Activated CD4-positive, alpha-beta memory T cell treated with anti-CD3 and anti-CD28 coated beads for 36 hours (primary cell): ENCODE measurements at regions not wholly inside any gene's neighbourhood (a gene's known extent, or its start where the extent isn't known, plus 50 kb on each side); places are given as distances from the start of the nearest gene placed in this dataset.

Experiments
- CTCF ChIA-PET: fragments of 350-600 bp; sonication (Branson Sonifier 250); formaldehyde crosslinking; loops from one replicate; lab custom pipeline; 2021; ENCODE audit warnings: antibody characterized with exemption, inconsistent platforms; lab: Charles Lee
- POLR2A ChIA-PET: fragments of 350-600 bp; sonication (Branson Sonifier 250); formaldehyde crosslinking; loops from one replicate; lab custom pipeline; 2021; ENCODE audit warnings: antibody characterized with exemption; lab: Charles Lee
- DNase-seq: peaks from one replicate; pipeline ENCODE4 v3.0.0-alpha.2; 2020
- H3K27ac Mint-ChIP-seq: one replicate; pipeline ENCODE4 v1.8.0; 2021; ENCODE audit warnings: mixed read lengths
- H3K27me3 Mint-ChIP-seq: one replicate; pipeline ENCODE4 v1.8.0; 2021; ENCODE audit warnings: mixed read lengths
- H3K36me3 Mint-ChIP-seq: one replicate; pipeline ENCODE4 v1.8.0; 2021; ENCODE audit warnings: mixed read lengths
- H3K4me1 Mint-ChIP-seq: one replicate; pipeline ENCODE4 v1.8.0; 2021; ENCODE audit warnings: low read depth, mixed read lengths
- H3K4me3 Mint-ChIP-seq: one replicate; pipeline ENCODE4 v1.8.0; 2021; ENCODE audit warnings: mild to moderate bottlenecking, mixed read lengths
- H3K9me3 Mint-ChIP-seq: one replicate; pipeline ENCODE4 v1.8.0; 2021; ENCODE audit warnings: mixed read lengths
- intact Hi-C: fragments of 100-400 bp; cut with micrococcal nuclease; formaldehyde crosslinking; loops from one replicate; pipeline ENCODE4 v1.15.1; 2023

- no peak overlapping the region for H3K4me3 Mint-ChIP-seq
- intact Hi-C loops: loop anchor here (1.0 kb wide), 5 partner anchors 32 to 112 kb away; no protein-coding TSS in a partner anchor
- no peaks in the 10 kb centered on the region for H3K9me3 Mint-ChIP-seq
- H3K4me1 Mint-ChIP-seq: peaks cover 41% of the 10 kb centered on the region
- ChIA-PET CTCF (interaction anchor here (0.5 to 0.8 kb wide), 2 partner anchors 26 to 122 kb away, joined by 3 read pairs; no protein-coding TSS in a partner anchor), POLR2A (interaction anchor here (0.6 to 1.3 kb wide), 7 partner anchors 9 to 114 kb away, joined by 3 to 4 read pairs (median 4); no protein-coding TSS in a partner anchor)
- peak; percentile 25 for DNase-seq
- no peaks in the 10 kb centered on the region for H3K27me3 Mint-ChIP-seq
- no peaks in the 10 kb centered on the region for H3K36me3 Mint-ChIP-seq
- peak overlapping the region; percentile 79 for H3K27ac Mint-ChIP-seq
These were observed 113.8 kb upstream of the KLF7 start for GRCh38 chr2:207279520-207279919.

- ChIA-PET CTCF (no interaction called here), POLR2A (no interaction called here)
- Mint-ChIP-seq H3K4me1 (peaks cover 59% of the 10 kb centered on the region), H3K9me3 (no peaks in the 10 kb centered on the region), H3K4me3 (no peak overlapping the region), H3K36me3 (no peaks in the 10 kb centered on the region), H3K27me3 (no peaks in the 10 kb centered on the region), H3K27ac (no peak overlapping the region)
- no peak for DNase-seq
- intact Hi-C loops: no loop called here
These were observed 115.7 kb upstream of the KLF7 start for GRCh38 chr2:207281436-207281835.

GRCh38 chr2:207282916-207283315 lies 117.2 kb upstream of the KLF7 start:
- CTCF ChIA-PET: interaction anchor here (1.3 to 2.0 kb wide), 3 partner anchors 29 to 190 kb away, joined by 3 to 5 read pairs (median 3); partner anchors contain the start of gene KLF7

GRCh38 chr2:207283356-207283755 lies 117.6 kb upstream of the KLF7 start:
- DNase-seq: peak; percentile 34
- H3K27me3 Mint-ChIP-seq: no peaks in the 10 kb centered on the region
- H3K4me3 Mint-ChIP-seq: no peak overlapping the region
- ChIA-PET CTCF (interaction anchor here (1.3 to 2.0 kb wide), 3 partner anchors 28 to 190 kb away, joined by 3 to 5 read pairs (median 3); partner anchors contain the start of gene KLF7), POLR2A (interaction anchor here (1.2 to 1.7 kb wide), 2 partner anchors 48 to 54 kb away, joined by 3 to 4 read pairs; no protein-coding TSS in a partner anchor)
- intact Hi-C loops: loop anchor here (2.0 kb wide), 1 partner anchor 31 kb away; no protein-coding TSS in a partner anchor
- H3K36me3 Mint-ChIP-seq: no peaks in the 10 kb centered on the region
- H3K4me1 Mint-ChIP-seq: peaks cover 67% of the 10 kb centered on the region
- peak overlapping the region; percentile 65 for H3K27ac Mint-ChIP-seq
- H3K9me3 Mint-ChIP-seq: no peaks in the 10 kb centered on the region

More at GRCh38 chr2:207282916-207283315, 117.2 kb upstream of the KLF7 start:
- no peak for DNase-seq
- peaks cover 65% of the 10 kb centered on the region for H3K4me1 Mint-ChIP-seq
- POLR2A ChIA-PET: interaction anchor here (0.9 to 1.7 kb wide), 3 partner anchors 48 to 54 kb away, joined by 3 to 4 read pairs (median 3); no protein-coding TSS in a partner anchor
- H3K4me3 Mint-ChIP-seq: peak overlapping the region; percentile 31
- H3K9me3 Mint-ChIP-seq: no peaks in the 10 kb centered on the region
- H3K27me3 Mint-ChIP-seq: no peaks in the 10 kb centered on the region
- H3K27ac Mint-ChIP-seq: peak overlapping the region; percentile 65
- H3K36me3 Mint-ChIP-seq: no peaks in the 10 kb centered on the region
- intact Hi-C loops: loop anchor here (2.0 kb wide), 1 partner anchor 30 kb away; no protein-coding TSS in a partner anchor

- no peaks in the 10 kb centered on the region for H3K9me3 Mint-ChIP-seq
- CTCF ChIA-PET: interaction anchor here (1.1 to 1.4 kb wide), 2 partner anchors 10 to 189 kb away, joined by 3 to 6 read pairs; no protein-coding TSS in a partner anchor
- H3K27ac Mint-ChIP-seq: no peak overlapping the region
- H3K4me3 Mint-ChIP-seq: no peak overlapping the region
- intact Hi-C loops: no loop called here
- POLR2A ChIA-PET: no interaction called here
- no peaks in the 10 kb centered on the region for H3K27me3 Mint-ChIP-seq
- DNase-seq: no peak
- H3K36me3 Mint-ChIP-seq: no peaks in the 10 kb centered on the region
- H3K4me1 Mint-ChIP-seq: peaks cover 71% of the 10 kb centered on the region
These were observed 119.1 kb upstream of the KLF7 start for GRCh38 chr2:207284556-207285472.

GRCh38 chr2:207285473-207285815 lies 119.7 kb upstream of the KLF7 start:
- CTCF ChIA-PET: interaction anchor here (1.1 to 1.4 kb wide), 2 partner anchors 10 to 188 kb away, joined by 3 to 6 read pairs; no protein-coding TSS in a partner anchor
- no peaks in the 10 kb centered on the region for H3K9me3 Mint-ChIP-seq
- intact Hi-C loops: no loop called here
- no peak overlapping the region for H3K4me3 Mint-ChIP-seq
- H3K4me1 Mint-ChIP-seq: peaks cover 71% of the 10 kb centered on the region
- POLR2A ChIA-PET: no interaction called here
- no peaks in the 10 kb centered on the region for H3K27me3 Mint-ChIP-seq
- no peak for DNase-seq
- no peak overlapping the region for H3K27ac Mint-ChIP-seq
- H3K36me3 Mint-ChIP-seq: no peaks in the 10 kb centered on the region

- ChIA-PET CTCF (interaction anchor here (0.7 to 1.4 kb wide), 4 partner anchors 11 to 187 kb away, joined by 3 to 6 read pairs (median 4); partner anchors contain the start of gene KLF7), POLR2A (interaction anchor here (0.6 to 1.1 kb wide), 2 partner anchors 35 to 45 kb away, joined by 3 read pairs; no protein-coding TSS in a partner anchor)
- H3K4me1 Mint-ChIP-seq: peaks cover 78% of the 10 kb centered on the region
- no peaks in the 10 kb centered on the region for H3K9me3 Mint-ChIP-seq
- no peak overlapping the region for H3K27ac Mint-ChIP-seq
- no peak overlapping the region for H3K4me3 Mint-ChIP-seq
- DNase-seq: peak; percentile 23
- no peaks in the 10 kb centered on the region for H3K36me3 Mint-ChIP-seq
- intact Hi-C loops: loop anchor here (1.0 kb wide), 2 partner anchors 46 to 47 kb away; no protein-coding TSS in a partner anchor
- peaks cover 4% of the 10 kb centered on the region for H3K27me3 Mint-ChIP-seq
These were observed 120.4 kb upstream of the KLF7 start for GRCh38 chr2:207286106-207286505.

- H3K36me3 Mint-ChIP-seq: no peaks in the 10 kb centered on the region
- peak; percentile 76 for DNase-seq
These were observed 122.9 kb upstream of the KLF7 start for GRCh38 chr2:207288628-207289027.

GRCh38 chr2:207289295-207290018 lies 123.7 kb upstream of the KLF7 start:
- CTCF ChIA-PET: interaction anchor here (0.7 kb wide), 1 partner anchor 27 kb away, joined by 3 read pairs; no protein-coding TSS in a partner anchor
- no peak overlapping the region for H3K4me3 Mint-ChIP-seq

More at GRCh38 chr2:207288628-207289027, 122.9 kb upstream of the KLF7 start:
- intact Hi-C loops: loop anchor here (2.0 kb wide), 1 partner anchor 64 kb away; no protein-coding TSS in a partner anchor
- ChIA-PET POLR2A (interaction anchor here (0.8 to 1.2 kb wide), 2 partner anchors 9 to 33 kb away, joined by 3 to 4 read pairs; no protein-coding TSS in a partner anchor), CTCF (interaction anchor here (0.7 to 1.0 kb wide), 2 partner anchors 23 to 27 kb away, joined by 3 read pairs; no protein-coding TSS in a partner anchor)
- peaks cover 4% of the 10 kb centered on the region for H3K27me3 Mint-ChIP-seq
- H3K9me3 Mint-ChIP-seq: no peaks in the 10 kb centered on the region
- peak overlapping the region; percentile 9 for H3K27ac Mint-ChIP-seq
- H3K4me3 Mint-ChIP-seq: no peak overlapping the region
- peaks cover 80% of the 10 kb centered on the region for H3K4me1 Mint-ChIP-seq

GRCh38 chr2:207290833-207291624 lies 125.3 kb upstream of the KLF7 start:
- intact Hi-C loops: loop anchor here (2.0 kb wide), 1 partner anchor 50 kb away; no protein-coding TSS in a partner anchor
- POLR2A ChIA-PET: interaction anchor here (1.2 kb wide), 1 partner anchor 50 kb away, joined by 3 read pairs; no protein-coding TSS in a partner anchor
- peaks cover 4% of the 10 kb centered on the region for H3K27me3 Mint-ChIP-seq
- no peaks in the 10 kb centered on the region for H3K9me3 Mint-ChIP-seq
- H3K27ac Mint-ChIP-seq: peak overlapping the region; percentile 60
- no peak overlapping the region for H3K4me3 Mint-ChIP-seq
- H3K4me1 Mint-ChIP-seq: peaks cover 61% of the 10 kb centered on the region
- CTCF ChIA-PET: no interaction called here
- no peaks in the 10 kb centered on the region for H3K36me3 Mint-ChIP-seq
- peak; percentile 43 for DNase-seq

More at GRCh38 chr2:207289295-207290018, 123.7 kb upstream of the KLF7 start:
- no peak for DNase-seq
- intact Hi-C loops: loop anchor here (2.0 kb wide), 2 partner anchors 49 to 65 kb away; no protein-coding TSS in a partner anchor
- H3K4me1 Mint-ChIP-seq: peaks cover 75% of the 10 kb centered on the region
- no peak overlapping the region for H3K27ac Mint-ChIP-seq
- peaks cover 4% of the 10 kb centered on the region for H3K27me3 Mint-ChIP-seq
- no peaks in the 10 kb centered on the region for H3K9me3 Mint-ChIP-seq
- no peaks in the 10 kb centered on the region for H3K36me3 Mint-ChIP-seq
- POLR2A ChIA-PET: no interaction called here
